ENCODE measurements at regions not wholly inside any gene's neighbourhood (a gene's known extent, or its start where the extent isn't known, plus 50 kb on each side); places are given as distances from the start of the nearest gene placed in this dataset.

DNA sequence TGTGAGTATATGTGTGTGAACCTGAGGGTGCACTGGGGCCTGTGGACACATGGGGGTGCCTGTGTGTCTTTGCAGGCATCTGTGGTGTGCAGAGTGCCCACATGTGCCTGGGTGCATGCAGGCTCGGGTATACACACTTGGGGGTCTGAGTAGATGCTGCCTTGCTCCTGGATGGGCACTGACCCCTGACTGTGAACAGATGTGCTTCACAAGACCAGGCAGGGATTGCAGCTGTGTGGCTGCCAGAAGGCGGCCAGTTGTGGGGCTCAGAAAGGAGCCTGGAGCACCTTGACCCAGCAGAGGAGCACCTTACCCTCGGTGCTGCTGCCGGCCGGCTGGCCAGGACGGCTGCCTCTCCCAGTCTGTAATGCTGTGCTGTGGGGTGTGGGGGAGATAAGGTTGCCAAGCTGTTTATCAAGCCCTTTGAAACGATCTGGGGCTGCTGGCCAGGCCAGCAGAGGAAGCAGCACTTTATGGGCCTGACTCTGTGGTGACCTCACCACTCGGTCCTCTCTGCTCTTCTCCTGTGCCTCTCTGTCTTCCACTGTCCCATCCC is 55.5 kb upstream of the MRPS22 start:
- DNase-seq, result no peak

DNA sequence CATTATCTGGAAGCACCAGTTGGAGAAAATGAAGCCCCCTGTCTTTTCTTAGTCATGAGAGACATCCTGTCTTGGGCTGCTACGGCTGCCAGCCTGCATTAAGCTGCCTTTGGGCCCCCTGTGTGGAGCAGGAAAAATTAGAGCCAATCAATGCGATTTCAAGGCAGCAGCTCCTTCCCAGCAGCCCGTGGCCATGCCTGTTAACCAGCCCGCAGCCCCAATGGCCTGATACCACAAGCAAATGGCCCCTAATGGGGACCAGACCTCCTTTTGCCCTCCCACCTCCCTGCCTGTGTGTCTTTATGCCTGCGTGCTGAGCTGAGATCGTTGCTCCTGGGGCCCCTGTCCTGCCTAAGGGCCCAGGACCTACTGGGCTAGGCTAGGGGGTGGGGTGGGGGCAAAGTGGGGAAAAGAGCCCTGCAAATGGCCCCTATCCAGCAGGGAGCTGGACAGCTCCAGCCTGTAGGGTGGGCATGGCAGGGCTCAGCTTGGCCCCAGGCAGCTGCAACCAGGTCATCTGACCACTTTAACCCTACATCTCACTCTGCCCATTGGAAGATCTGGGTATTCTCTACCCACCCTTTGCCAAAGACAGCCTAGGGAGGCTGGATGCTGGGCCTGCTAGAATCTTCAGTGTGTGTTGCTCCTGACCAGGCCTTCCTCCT is 53.8 kb upstream of the MRPS22 start:
- no peak for DNase-seq
- intact Hi-C loops (cut with DNase I), result no loop called here

More for the DNA sequence above, 55.5 kb upstream of the MRPS22 start:
- intact Hi-C loops (cut with DNase I), result no loop called here

DNA sequence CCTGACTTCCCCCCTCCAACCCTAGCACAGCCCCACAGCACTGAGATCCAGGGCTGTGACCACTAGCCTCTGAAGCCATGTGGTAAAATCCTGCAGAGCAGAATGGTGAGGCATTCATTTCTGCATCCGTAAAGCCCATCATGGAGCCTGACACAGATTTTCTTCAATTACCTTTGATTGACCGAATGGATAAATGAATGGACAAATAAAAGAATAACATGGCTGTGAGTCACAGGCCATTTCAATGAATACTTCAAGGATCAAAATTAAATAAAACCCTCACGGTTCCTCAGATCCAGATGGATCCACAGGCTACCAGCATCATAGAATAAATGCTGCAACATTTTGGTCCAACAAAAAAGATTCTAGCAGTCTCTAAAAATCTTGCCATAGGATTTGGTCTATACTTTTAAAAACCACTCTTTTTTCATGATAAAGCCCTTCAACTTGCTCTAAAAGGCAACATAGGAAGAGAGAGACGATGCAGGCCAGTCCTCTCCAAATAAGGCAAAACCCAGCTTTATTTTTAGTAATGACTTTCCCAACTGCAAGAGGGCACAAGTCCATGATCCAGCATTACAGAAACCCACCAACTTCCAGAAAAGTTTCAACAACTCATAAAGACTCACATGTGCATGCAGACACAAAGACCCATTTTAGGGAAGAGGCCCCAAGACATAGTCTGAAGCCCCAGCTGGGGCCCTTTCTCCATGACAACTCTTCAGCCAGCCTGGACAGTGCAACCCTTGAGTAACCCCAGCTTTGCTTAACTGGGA is 52.4 kb upstream of the MRPS22 start:
- DNase-seq, result no peak
- intact Hi-C loops (cut with DNase I), result no loop called here

DNA sequence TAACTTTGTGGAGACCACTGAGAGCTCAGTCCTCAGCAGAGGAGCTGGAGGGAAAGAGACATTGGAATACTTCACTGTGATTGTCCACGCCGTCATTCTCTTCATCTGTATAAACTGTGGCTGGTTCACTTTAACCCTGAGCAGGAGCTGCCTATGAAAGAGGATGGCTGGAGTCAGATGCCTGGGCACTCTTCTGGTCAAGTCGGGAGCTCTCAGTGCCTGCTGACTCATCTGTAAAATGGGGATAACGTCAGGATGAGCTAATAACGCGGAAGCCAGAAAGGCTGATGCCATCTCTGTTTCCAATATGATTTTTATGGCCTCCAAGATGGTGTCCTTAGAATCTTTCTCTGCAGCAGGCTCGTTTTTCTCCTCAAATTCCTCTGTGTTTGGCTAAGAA is 51.6 kb upstream of the MRPS22 start:
- intact Hi-C loops (cut with DNase I), result no loop called here
- no peak for DNase-seq

DNA sequence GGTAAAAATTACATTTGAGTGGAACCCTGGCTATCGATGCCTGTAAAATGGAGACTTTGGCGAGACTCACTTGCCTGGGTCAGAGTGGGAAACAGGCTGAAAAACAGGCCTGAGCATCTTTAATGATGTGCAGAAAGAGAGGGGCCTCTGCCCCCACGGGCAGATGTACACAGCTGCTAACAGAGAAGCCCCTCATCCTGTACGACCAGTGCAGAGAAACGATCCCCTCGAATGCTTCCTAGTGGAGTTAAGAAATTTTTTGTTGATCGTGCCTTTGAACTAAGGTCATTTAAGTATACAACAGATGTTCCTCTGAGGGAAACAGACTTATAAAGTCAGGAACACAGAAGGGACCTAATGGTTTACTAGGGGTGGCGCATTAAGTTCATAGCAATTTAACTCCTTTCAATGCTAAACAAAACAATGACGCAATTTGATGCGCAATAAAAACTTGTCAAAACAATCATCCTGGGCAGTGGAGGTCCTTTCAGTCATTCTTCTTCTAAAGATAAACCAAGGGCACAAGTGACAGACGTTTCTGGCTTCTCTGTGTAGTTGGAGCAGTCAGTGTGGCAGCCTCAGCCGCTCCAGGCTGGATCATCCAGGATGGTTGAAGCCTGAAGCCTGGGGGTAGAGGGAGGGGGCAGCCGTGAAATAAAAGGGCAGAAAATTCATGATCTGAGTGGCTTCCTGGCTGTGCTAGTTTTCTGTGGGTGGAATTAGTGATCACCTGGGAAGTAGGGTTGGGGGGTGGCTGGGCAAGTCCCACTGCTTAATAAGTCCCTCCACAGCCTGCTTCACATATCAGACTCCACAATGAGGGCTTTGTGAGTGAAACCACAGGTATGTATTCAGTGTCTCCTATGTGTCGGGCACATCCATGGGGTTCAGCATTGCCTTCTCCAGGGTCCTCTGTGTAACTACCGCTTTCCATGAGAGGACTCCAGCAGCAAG is 50.8 kb upstream of the MRPS22 start:
- no peak for DNase-seq
- intact Hi-C loops (cut with DNase I), result no loop called here

DNA sequence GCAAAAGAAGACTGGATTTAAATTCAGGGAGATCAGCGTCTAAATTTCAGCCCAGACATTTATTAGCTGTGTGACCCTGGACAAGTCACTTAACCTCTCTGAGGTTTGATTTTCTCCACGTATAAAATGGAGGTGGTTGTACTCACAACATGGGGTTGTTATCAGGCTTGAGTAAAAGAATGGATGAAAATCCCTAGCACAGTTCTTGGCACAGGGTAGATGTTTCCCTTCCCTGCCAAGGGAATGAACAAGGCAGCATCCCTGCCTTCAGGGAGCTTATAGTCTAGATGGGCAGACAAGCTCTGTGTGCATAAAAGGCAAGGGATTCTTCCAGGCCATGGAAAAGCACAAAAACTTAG is 50.2 kb upstream of the MRPS22 start:
- intact Hi-C loops (cut with DNase I), result no loop called here
- no peak for DNase-seq
